ENCODE measurements at regions not wholly inside any gene's neighbourhood (a gene's known extent, or its start where the extent isn't known, plus 50 kb on each side); places are given as distances from the start of the nearest gene placed in this dataset.

GRCh38 chr14:89030921-89031320 lies 206.5 kb downstream of the TTC8 start:
- in situ Hi-C loops (cut with HindIII; ENCODE audit: low sequenced_read_pairs) = loop anchor here (25.0 kb wide), 1 partner anchor 881 kb away; no protein-coding TSS in a partner anchor
- no peak for TF ChIP-seq CTCF (IDR thresholded peaks at IDR 0.05; ENCODE audit: low read depth, low read length, missing control alignments)

GRCh38 chr14:89032086-89032649 lies 207.7 kb downstream of the TTC8 start:
- H3K4me3 ChIP-seq (ENCODE audit: low read depth, low read length) = no peak overlapping the region
- TF ChIP-seq CTCF (IDR thresholded peaks at IDR 0.05; ENCODE audit: low read depth, low read length, missing control alignments) = no peak
- DNase-seq (ENCODE audit: low read depth) = no peak
- in situ Hi-C loops (cut with HindIII; ENCODE audit: low sequenced_read_pairs) = loop anchor here (25.0 kb wide), 1 partner anchor 880 kb away; no protein-coding TSS in a partner anchor

More at GRCh38 chr14:89030921-89031320, 206.5 kb downstream of the TTC8 start:
- H3K4me3 ChIP-seq (ENCODE audit: low read depth, low read length) = no peak overlapping the region
- DNase-seq (ENCODE audit: low read depth) = no peak

- no peak for DNase-seq (ENCODE audit: low read depth)
- in situ Hi-C loops (cut with HindIII; ENCODE audit: low sequenced_read_pairs) = loop anchor here (25.0 kb wide), 1 partner anchor 879 kb away; no protein-coding TSS in a partner anchor
- H3K4me3 ChIP-seq (ENCODE audit: low read depth, low read length) = no peak overlapping the region
- TF ChIP-seq CTCF (IDR thresholded peaks at IDR 0.05; ENCODE audit: low read depth, low read length, missing control alignments) = no peak
Measured at GRCh38 chr14:89033756-89034155, 209.3 kb downstream of the TTC8 start.

- DNase-seq (ENCODE audit: low read depth) = no peak
- H3K4me3 ChIP-seq (ENCODE audit: low read depth, low read length) = no peak overlapping the region
- no peak for TF ChIP-seq CTCF (IDR thresholded peaks at IDR 0.05; ENCODE audit: low read depth, low read length, missing control alignments)
- in situ Hi-C loops (cut with HindIII; ENCODE audit: low sequenced_read_pairs) = loop anchor here (25.0 kb wide), 1 partner anchor 876 kb away; no protein-coding TSS in a partner anchor
Measured at GRCh38 chr14:89036371-89036770, 211.9 kb downstream of the TTC8 start.

GRCh38 chr14:89037065-89037464 lies 212.6 kb downstream of the TTC8 start:
- in situ Hi-C loops (cut with HindIII; ENCODE audit: low sequenced_read_pairs) = loop anchor here (25.0 kb wide), 1 partner anchor 875 kb away; no protein-coding TSS in a partner anchor
- DNase-seq (ENCODE audit: low read depth) = no peak
- TF ChIP-seq CTCF (IDR thresholded peaks at IDR 0.05; ENCODE audit: low read depth, low read length, missing control alignments) = no peak
- H3K4me3 ChIP-seq (ENCODE audit: low read depth, low read length) = no peak overlapping the region

GRCh38 chr14:89040080-89040459 lies 215.6 kb downstream of the TTC8 start:
- peak overlapping the region; percentile 30 for H3K4me3 ChIP-seq (ENCODE audit: low read depth, low read length)
- in situ Hi-C loops (cut with HindIII; ENCODE audit: low sequenced_read_pairs) = loop anchor here (5.0 to 25.0 kb wide), 2 partner anchors 107 to 872 kb away; no protein-coding TSS in a partner anchor
- no peak for DNase-seq (ENCODE audit: low read depth)
- no peak for TF ChIP-seq CTCF (IDR thresholded peaks at IDR 0.05; ENCODE audit: low read depth, low read length, missing control alignments)
